ENCODE measurements at regions not wholly inside any gene's neighbourhood (a gene's known extent, or its start where the extent isn't known, plus 50 kb on each side); places are given as distances from the start of the nearest gene placed in this dataset.

DNA sequence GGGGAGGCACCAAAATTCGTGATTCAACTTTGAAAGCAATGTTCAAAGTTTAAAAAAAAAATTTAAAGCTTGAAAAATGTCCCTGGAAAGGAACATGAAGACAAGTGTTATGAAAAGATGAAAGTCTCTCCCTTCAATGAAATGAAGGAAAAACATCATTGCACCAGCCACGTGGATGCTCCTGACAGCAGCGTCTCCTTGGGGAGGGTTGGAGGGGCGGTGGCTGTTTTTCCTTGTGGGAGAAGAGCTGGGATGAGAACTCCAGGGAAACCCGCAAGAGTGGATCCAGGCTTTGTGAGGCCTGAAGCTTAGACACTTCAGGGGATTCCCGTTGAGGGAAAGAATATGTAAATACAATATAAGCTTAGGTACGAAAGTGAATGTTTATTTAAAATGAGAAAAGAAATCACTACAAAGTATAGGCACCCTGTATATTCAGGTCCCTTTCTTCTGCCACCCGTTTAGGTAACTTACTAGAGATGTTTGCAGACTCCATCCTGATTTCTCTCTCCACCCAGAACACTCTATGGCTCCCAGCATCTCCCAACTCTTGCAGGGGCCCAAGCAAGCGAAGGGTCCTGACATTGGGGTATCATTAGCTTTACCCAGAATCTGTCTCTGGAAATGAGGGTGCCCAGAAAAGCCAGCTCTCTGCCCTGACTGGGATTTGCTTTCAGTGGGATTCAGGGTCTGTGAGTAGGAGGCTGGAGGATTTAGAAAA lies 63.1 kb upstream of the BAIAP2L1 start:
- no peak for DNase-seq

- DNase-seq, result no peak
These were observed 62.2 kb upstream of the BAIAP2L1 start for GRCh38 chr7:98462911-98463633.

GRCh38 chr7:98460902-98461301 lies 60.0 kb upstream of the BAIAP2L1 start:
- no peak for DNase-seq

GRCh38 chr7:98459529-98459928 lies 58.6 kb upstream of the BAIAP2L1 start:
- no peak for DNase-seq

GRCh38 chr7:98458090-98458875 lies 57.4 kb upstream of the BAIAP2L1 start:
- no peak for DNase-seq

DNA sequence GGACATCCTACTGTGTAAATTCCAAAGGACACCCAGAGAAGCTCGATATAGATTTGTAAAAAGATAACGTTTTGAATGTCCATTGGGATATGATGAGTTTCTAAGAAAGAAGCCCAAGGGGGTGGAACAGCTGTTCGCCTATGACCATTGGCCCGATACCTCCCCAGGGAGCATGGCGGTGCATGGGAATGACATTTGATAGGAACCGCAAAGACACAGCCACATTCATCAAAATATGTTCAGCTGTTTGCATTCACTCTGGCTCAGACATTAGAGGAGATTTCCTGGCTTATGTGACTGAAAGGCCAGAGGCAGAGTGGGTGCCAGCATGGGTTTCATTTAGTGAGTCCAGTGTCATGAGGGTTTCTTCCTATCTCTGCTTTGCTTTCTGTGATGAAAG lies 56.0 kb upstream of the BAIAP2L1 start:
- no peak for DNase-seq

- DNase-seq, result no peak
These were observed 51.9 kb upstream of the BAIAP2L1 start for GRCh38 chr7:98452791-98453190.
